ENCODE measurements at regions not wholly inside any gene's neighbourhood (a gene's known extent, or its start where the extent isn't known, plus 50 kb on each side); places are given as distances from the start of the nearest gene placed in this dataset.

DNA sequence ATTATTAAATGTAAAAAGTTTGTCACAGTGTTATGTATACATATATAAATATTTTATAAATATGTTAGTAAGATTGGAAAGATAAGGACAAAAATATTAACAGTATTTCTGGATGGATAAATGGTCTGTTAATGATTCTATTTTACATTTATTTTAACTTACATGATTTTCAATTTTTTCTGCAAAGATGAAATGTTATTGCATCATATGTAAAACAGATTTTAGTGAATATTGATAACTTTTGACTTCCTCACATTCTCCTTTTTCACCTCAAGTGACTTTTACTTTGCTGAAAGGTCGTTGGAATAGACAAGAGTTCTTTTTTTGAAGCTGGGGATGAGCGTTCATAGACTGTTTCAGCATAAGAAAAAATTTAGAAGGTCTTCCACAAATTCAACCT is 1554.7 kb upstream of the TENM4 start:
- no peaks in the 10 kb centered on the region for H3K9me3 ChIP-seq (ENCODE audit: low read length)
- H3K27ac ChIP-seq (ENCODE audit: low read depth, low read length, poor library complexity, severe bottlenecking) = no peak overlapping the region
- H2AFZ ChIP-seq (ENCODE audit: low read length) = no peak overlapping the region
- H3K9ac ChIP-seq (ENCODE audit: low read length) = no peak overlapping the region
- no peak overlapping the region for H3K4me3 ChIP-seq (ENCODE audit: low read depth, low read length, poor library complexity, severe bottlenecking)
- no peaks in the 10 kb centered on the region for H4K20me1 ChIP-seq (ENCODE audit: insufficient read depth, low read length)
- no peaks in the 10 kb centered on the region for H3K9me2 ChIP-seq (ENCODE audit: low read depth, low read length)
- H3K4me1 ChIP-seq (ENCODE audit: insufficient read depth, low read length, severe bottlenecking) = no peaks in the 10 kb centered on the region
- no peaks in the 10 kb centered on the region for H3K27me3 ChIP-seq (ENCODE audit: insufficient read depth, low read length)
- no peak overlapping the region for H3K4me2 ChIP-seq (ENCODE audit: low read length)
- no peaks in the 10 kb centered on the region for H3K79me2 ChIP-seq (ENCODE audit: insufficient read depth, low read length)
- H3K36me3 ChIP-seq (ENCODE audit: insufficient read depth, low read length) = no peaks in the 10 kb centered on the region
- H3F3A ChIP-seq (ENCODE audit: insufficient read depth, low read length) = no peaks in the 10 kb centered on the region
- TF ChIP-seq, protein P1, sequence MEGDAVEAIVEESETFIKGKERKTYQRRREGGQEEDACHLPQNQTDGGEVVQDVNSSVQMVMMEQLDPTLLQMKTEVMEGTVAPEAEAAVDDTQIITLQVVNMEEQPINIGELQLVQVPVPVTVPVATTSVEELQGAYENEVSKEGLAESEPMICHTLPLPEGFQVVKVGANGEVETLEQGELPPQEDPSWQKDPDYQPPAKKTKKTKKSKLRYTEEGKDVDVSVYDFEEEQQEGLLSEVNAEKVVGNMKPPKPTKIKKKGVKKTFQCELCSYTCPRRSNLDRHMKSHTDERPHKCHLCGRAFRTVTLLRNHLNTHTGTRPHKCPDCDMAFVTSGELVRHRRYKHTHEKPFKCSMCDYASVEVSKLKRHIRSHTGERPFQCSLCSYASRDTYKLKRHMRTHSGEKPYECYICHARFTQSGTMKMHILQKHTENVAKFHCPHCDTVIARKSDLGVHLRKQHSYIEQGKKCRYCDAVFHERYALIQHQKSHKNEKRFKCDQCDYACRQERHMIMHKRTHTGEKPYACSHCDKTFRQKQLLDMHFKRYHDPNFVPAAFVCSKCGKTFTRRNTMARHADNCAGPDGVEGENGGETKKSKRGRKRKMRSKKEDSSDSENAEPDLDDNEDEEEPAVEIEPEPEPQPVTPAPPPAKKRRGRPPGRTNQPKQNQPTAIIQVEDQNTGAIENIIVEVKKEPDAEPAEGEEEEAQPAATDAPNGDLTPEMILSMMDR (IDR thresholded peaks at IDR 0.05; ENCODE audit: low read length) = no peak
- TF ChIP-seq EZH2 (IDR thresholded peaks at IDR 0.05; ENCODE audit: borderline replicate concordance, low read length) = no peak

DNA sequence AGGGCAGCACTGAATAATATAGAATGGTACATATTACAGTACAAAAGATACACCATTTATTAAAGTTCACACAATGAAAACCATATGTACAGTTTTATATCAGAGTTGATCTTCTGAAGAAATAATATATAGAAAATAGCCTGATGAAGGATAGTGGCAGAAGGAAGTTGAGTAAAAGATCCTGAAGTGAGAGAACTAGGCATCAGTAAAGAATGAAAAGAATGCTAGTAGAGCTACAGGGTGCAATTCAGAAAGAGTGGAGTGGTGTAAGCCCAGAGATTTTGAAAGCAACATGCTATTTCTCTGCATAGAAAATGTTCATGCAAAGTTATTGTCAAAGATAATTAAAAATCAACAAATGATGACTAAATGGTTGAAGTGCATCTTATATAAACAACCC is 1552.7 kb upstream of the TENM4 start:
- Histone ChIP-seq H4K20me1 (ENCODE audit: insufficient read depth, low read length) (no peaks in the 10 kb centered on the region), H3K9me2 (ENCODE audit: low read depth, low read length) (no peaks in the 10 kb centered on the region), H3K36me3 (ENCODE audit: insufficient read depth, low read length) (no peaks in the 10 kb centered on the region), H3K27me3 (ENCODE audit: insufficient read depth, low read length) (no peaks in the 10 kb centered on the region), H2AFZ (ENCODE audit: low read length) (no peak overlapping the region), H3K27ac (ENCODE audit: low read depth, low read length, poor library complexity, severe bottlenecking) (no peak overlapping the region), H3K9me3 (ENCODE audit: low read length) (no peaks in the 10 kb centered on the region), H3K9ac (ENCODE audit: low read length) (no peak overlapping the region), H3K79me2 (ENCODE audit: insufficient read depth, low read length) (no peaks in the 10 kb centered on the region), H3F3A (ENCODE audit: insufficient read depth, low read length) (no peaks in the 10 kb centered on the region), H3K4me1 (ENCODE audit: insufficient read depth, low read length, severe bottlenecking) (no peaks in the 10 kb centered on the region), H3K4me2 (ENCODE audit: low read length) (no peak overlapping the region), H3K4me3 (ENCODE audit: low read depth, low read length, poor library complexity, severe bottlenecking) (no peak overlapping the region)
- TF ChIP-seq EZH2 (IDR thresholded peaks at IDR 0.05; ENCODE audit: borderline replicate concordance, low read length) = no peak
- TF ChIP-seq, protein P1 (IDR thresholded peaks at IDR 0.05; ENCODE audit: low read length) = no peak

DNA sequence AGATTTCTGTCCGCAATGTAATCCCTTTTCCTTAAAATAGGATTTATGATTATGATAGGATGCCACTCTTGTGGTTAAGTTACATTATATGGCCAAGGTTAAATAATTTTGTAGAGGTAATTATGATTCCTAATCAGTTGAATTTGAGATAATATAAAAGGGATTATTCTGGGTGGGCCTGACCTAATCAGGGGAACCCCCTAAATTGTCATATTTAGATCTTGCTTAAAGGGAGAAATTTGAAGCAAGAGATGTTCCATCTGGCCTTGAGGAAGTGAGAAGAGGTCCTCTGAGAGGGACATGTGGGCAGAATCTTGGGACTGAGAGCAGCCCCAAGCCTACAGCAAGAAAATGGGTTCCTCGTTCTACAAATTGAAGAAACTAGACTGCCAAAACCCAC is 1550.1 kb upstream of the TENM4 start:
- Histone ChIP-seq H3K9me2 (ENCODE audit: low read depth, low read length) (no peaks in the 10 kb centered on the region), H3K4me3 (ENCODE audit: low read depth, low read length, poor library complexity, severe bottlenecking) (no peak overlapping the region), H3K27me3 (ENCODE audit: insufficient read depth, low read length) (no peaks in the 10 kb centered on the region), H3K36me3 (ENCODE audit: insufficient read depth, low read length) (no peaks in the 10 kb centered on the region), H3K27ac (ENCODE audit: low read depth, low read length, poor library complexity, severe bottlenecking) (no peak overlapping the region), H3K4me2 (ENCODE audit: low read length) (no peak overlapping the region), H3F3A (ENCODE audit: insufficient read depth, low read length) (no peaks in the 10 kb centered on the region), H3K9ac (ENCODE audit: low read length) (no peak overlapping the region), H3K4me1 (ENCODE audit: insufficient read depth, low read length, severe bottlenecking) (no peaks in the 10 kb centered on the region), H3K79me2 (ENCODE audit: insufficient read depth, low read length) (no peaks in the 10 kb centered on the region), H3K9me3 (ENCODE audit: low read length) (no peaks in the 10 kb centered on the region), H4K20me1 (ENCODE audit: insufficient read depth, low read length) (no peaks in the 10 kb centered on the region), H2AFZ (ENCODE audit: low read length) (no peak overlapping the region)
- TF ChIP-seq, protein P1 (IDR thresholded peaks at IDR 0.05; ENCODE audit: low read length) = no peak
- no peak for TF ChIP-seq EZH2 (IDR thresholded peaks at IDR 0.05; ENCODE audit: borderline replicate concordance, low read length)

Data from OCI-LY1 (cell line).